GM13977 (cell line): ENCODE measurements at regions not wholly inside any gene's neighbourhood (a gene's known extent, or its start where the extent isn't known, plus 50 kb on each side); places are given as distances from the start of the nearest gene placed in this dataset.
"Not testable (repeated sequence)": the region's sequence is repeated elsewhere in the genome, so short reads cannot be mapped to it uniquely, and the experiment has no call there.

Experiments
- DNase-seq: peaks from one replicate; pipeline ENCODE4 v3.0.0; 2012; ENCODE audit warnings: low spot score
- in situ Hi-C: fragments of 300-500 bp; cut with MboI; formaldehyde crosslinking; loops from one replicate; pipeline ENCODE4 v1.12.0; 2022; ENCODE audit warnings: low sequenced_read_pairs, low pct_unique_long_range_greater_than_20kb, mixed read lengths, inconsistent platforms; ENCODE audit not compliant: unreplicated experiment
- TF ChIP-seq, protein P1 (sequence below): IDR thresholded peaks from 2 replicates; pipeline ENCODE4 v1.5.1; 2012; ENCODE audit warnings: mild to moderate bottlenecking, control low read depth; ENCODE audit not compliant: insufficient read depth; ENCODE audit errors: extremely low read depth, missing control alignments

DNA sequence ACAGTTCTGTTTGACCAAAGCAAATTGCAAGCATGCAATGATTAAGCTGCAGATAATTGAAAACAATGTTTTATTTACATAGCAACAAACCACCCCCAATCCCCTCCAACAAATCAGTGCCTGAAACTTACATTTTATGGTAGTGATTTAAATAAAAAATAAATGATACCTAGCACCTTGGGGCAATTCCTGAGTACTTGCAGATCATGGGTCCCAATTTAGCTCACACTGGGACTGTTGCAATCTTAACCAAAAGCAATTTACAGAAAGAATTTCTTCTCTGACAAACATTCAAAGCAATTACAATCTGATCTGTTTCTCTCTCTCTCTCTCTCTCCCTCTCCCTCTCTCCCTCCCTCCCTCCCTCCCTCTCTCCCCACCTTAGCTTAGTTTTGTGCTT lies 345.7 kb upstream of the PCSK5 start:
- no peak for DNase-seq
- TF ChIP-seq, protein P1, sequence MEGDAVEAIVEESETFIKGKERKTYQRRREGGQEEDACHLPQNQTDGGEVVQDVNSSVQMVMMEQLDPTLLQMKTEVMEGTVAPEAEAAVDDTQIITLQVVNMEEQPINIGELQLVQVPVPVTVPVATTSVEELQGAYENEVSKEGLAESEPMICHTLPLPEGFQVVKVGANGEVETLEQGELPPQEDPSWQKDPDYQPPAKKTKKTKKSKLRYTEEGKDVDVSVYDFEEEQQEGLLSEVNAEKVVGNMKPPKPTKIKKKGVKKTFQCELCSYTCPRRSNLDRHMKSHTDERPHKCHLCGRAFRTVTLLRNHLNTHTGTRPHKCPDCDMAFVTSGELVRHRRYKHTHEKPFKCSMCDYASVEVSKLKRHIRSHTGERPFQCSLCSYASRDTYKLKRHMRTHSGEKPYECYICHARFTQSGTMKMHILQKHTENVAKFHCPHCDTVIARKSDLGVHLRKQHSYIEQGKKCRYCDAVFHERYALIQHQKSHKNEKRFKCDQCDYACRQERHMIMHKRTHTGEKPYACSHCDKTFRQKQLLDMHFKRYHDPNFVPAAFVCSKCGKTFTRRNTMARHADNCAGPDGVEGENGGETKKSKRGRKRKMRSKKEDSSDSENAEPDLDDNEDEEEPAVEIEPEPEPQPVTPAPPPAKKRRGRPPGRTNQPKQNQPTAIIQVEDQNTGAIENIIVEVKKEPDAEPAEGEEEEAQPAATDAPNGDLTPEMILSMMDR, result no peak
- in situ Hi-C loops, result no loop called here

- TF ChIP-seq, protein P1, result no peak
- in situ Hi-C loops, result no loop called here
- DNase-seq, result no peak
Observed at GRCh38 chr9:75545287-75545686, 345.2 kb upstream of the PCSK5 start.

GRCh38 chr9:75548871-75549270 lies 341.6 kb upstream of the PCSK5 start:
- TF ChIP-seq, protein P1, result no peak
- in situ Hi-C loops, result no loop called here
- no peak for DNase-seq

GRCh38 chr9:75551861-75552260 lies 338.6 kb upstream of the PCSK5 start:
- in situ Hi-C loops, result no loop called here
- TF ChIP-seq, protein P1, result no peak
- no peak for DNase-seq

DNA sequence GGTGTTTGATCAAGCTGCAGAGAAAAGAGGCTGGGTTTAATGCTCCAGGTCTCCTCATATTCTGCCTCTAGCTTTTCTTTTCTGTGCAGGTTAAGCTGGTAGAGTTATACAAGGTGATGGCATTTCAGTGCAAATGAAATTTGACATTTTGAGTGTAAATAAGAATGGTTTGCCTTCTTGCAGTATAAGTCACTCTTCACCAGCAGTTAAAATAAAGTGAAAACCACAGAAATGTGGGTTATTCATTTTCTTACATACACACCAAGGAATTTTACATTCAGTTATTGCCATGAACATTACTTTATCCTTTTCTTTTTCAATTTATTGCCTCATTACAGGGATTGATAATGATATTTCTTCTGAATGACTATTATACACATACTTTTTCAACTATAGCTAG lies 337.5 kb upstream of the PCSK5 start:
- DNase-seq, result no peak
- in situ Hi-C loops, result no loop called here
- TF ChIP-seq, protein P1, result no peak

DNA sequence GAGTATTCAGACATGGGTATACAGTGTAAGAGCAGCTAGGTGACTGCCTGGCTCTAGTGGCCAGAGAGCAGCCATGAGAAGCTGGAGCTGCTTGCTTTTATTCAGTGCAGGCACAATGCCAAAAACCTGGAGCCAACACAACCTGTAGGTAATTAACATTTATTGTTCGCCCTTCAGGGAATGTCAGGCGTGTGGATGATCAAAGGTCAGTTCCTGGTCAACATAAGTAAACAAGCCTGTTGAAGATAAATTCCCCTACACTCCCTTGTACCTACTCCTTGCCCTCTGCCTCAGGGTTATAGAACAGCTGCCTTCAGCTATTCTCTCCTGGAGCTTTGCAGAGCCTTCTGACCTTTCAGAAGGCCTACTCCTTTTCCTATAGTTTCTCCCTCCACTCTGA lies 323.7 kb upstream of the PCSK5 start:
- DNase-seq, in situ Hi-C loops: not testable (repeated sequence)

DNA sequence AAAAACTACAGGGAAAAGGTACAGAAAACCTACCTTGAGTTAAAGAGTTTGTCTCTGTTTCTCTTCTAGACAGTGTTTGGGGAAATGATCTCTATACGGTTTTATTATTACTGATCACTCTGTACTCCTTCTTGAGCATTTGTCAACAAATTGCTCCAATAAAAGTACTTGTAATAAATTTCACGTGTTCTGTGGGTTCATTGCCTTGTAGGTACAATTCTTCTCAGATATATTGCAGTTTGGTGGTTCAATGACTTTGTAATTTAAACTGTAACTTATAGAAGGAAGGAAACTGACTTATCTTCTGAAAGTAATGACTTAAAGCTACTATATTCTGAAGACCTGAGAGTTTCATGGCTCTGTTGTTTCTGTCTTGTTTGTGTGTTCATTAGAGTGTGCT lies 319.9 kb upstream of the PCSK5 start:
- in situ Hi-C loops, result no loop called here
- TF ChIP-seq, protein P1, result no peak
- no peak for DNase-seq
